ENCODE measurements at regions not wholly inside any gene's neighbourhood (a gene's known extent, or its start where the extent isn't known, plus 50 kb on each side); places are given as distances from the start of the nearest gene placed in this dataset.

- Mint-ChIP-seq H3K27me3 (no peaks in the 10 kb centered on the region), H3K27ac (no peak overlapping the region), H3K9me3 (ENCODE audit: insufficient read depth) (peaks cover 7% of the 10 kb centered on the region), H3K4me3 (no peak overlapping the region), H3K4me1 (peaks cover 38% of the 10 kb centered on the region)
- H3K4me2 ChIP-seq (replicated peaks; ENCODE audit: low read depth, low read length, poor library complexity, severe bottlenecking): no peak overlapping the region
- no peak overlapping the region for H3K27ac ChIP-seq (ENCODE audit: low read length in 2 of 2)
- peaks cover 51 to 57% of the 10 kb centered on the region in 2 donors for H3K4me1 ChIP-seq (ENCODE audit: control insufficient read depth in 2 of 2, insufficient read depth in 2 of 2, low read length in 2 of 2)
- H4K20me1 ChIP-seq (ENCODE audit: control insufficient read depth, insufficient read depth, low read length, poor library complexity, severe bottlenecking): no peaks in the 10 kb centered on the region
- ATAC-seq (ENCODE audit: low read depth): no peak
- H3K79me2 ChIP-seq (ENCODE audit: control insufficient read depth, insufficient read depth, low read length): no peaks in the 10 kb centered on the region
- no peak overlapping the region for H2AFZ ChIP-seq (ENCODE audit: insufficient read depth, low read depth, low read length, poor library complexity, severe bottlenecking)
- no peaks in the 10 kb centered on the region for H3K27me3 ChIP-seq (replicated peaks in 1 of 4; ENCODE audit: control extremely low read depth in 1 of 4, control insufficient read depth in 3 of 4, insufficient read depth in 4 of 4, low read length in 3 of 4)
- intact Hi-C loops (cut with micrococcal nuclease): no loop called here
- no peak overlapping the region for H3K4me3 ChIP-seq (ENCODE audit: control extremely low read depth in 1 of 5, extremely low read depth in 1 of 5, insufficient read depth in 1 of 5, low read depth in 2 of 5, low read length in 4 of 5)
- CTCF ChIA-PET: interaction anchor here (1.1 to 1.4 kb wide), 2 partner anchors 67 to 701 kb away, joined by 3 to 4 read pairs; partner anchors contain the start of gene EDN1
- 80% methylated on average over 1 of the region's 3 CpGs for WGBS (ENCODE audit: insufficient coverage)
- H3K9ac ChIP-seq (ENCODE audit: low read length): no peak overlapping the region
- peaks cover 0 to 15% (median 11%) of the 10 kb centered on the region in 3 donors for H3K9me3 ChIP-seq (ENCODE audit: control extremely low read depth in 1 of 3, control insufficient read depth in 2 of 3, insufficient read depth in 1 of 3, low read length in 2 of 3)
- H3K36me3 ChIP-seq (replicated peaks in 1 of 2; ENCODE audit: control extremely low read depth in 1 of 2, control insufficient read depth in 1 of 2, extremely low read depth in 1 of 2, insufficient read depth in 2 of 2, low read length in 1 of 2): no peaks in the 10 kb centered on the region
- no peak for DNase-seq
- POLR2A ChIA-PET: no interaction called here
- TF ChIP-seq CTCF (IDR thresholded peaks at IDR 0.05) (no peak), EZH2 (IDR thresholded peaks at IDR 0.05; ENCODE audit: borderline replicate concordance, insufficient read depth, low read depth, low read length, poor library complexity, severe bottlenecking) (no peak)
These were observed 66.3 kb downstream of the EDN1 start for GRCh38 chr6:12356431-12356830.

GRCh38 chr6:12356983-12357972 is 67.1 kb downstream of the EDN1 start:
- no peaks in the 10 kb centered on the region for H3K27me3 Mint-ChIP-seq
- Histone ChIP-seq H3K27ac (ENCODE audit: low read length in 2 of 2) (no peak overlapping the region), H3K4me1 (ENCODE audit: control insufficient read depth in 2 of 2, insufficient read depth in 2 of 2, low read length in 2 of 2) (peaks cover 57 to 62% of the 10 kb centered on the region in 2 donors), H4K20me1 (ENCODE audit: control insufficient read depth, insufficient read depth, low read length, poor library complexity, severe bottlenecking) (no peaks in the 10 kb centered on the region), H3K4me2 (replicated peaks; ENCODE audit: low read depth, low read length, poor library complexity, severe bottlenecking) (peak overlapping the region; percentile 55), H3K9ac (ENCODE audit: low read length) (no peak overlapping the region), H2AFZ (ENCODE audit: insufficient read depth, low read depth, low read length, poor library complexity, severe bottlenecking) (no peak overlapping the region), H3K4me3 (ENCODE audit: control extremely low read depth in 1 of 5, extremely low read depth in 1 of 5, insufficient read depth in 1 of 5, low read depth in 2 of 5, low read length in 4 of 5) (no peak overlapping the region), H3K9me3 (ENCODE audit: control extremely low read depth in 1 of 3, control insufficient read depth in 2 of 3, insufficient read depth in 1 of 3, low read length in 2 of 3) (peaks cover 0 to 7% (median 7%) of the 10 kb centered on the region in 3 donors), H3K79me2 (ENCODE audit: control insufficient read depth, insufficient read depth, low read length) (no peaks in the 10 kb centered on the region), H3K27me3 (replicated peaks in 1 of 4; ENCODE audit: control extremely low read depth in 1 of 4, control insufficient read depth in 3 of 4, insufficient read depth in 4 of 4, low read length in 3 of 4) (no peaks in the 10 kb centered on the region), H3K36me3 (replicated peaks in 1 of 2; ENCODE audit: control extremely low read depth in 1 of 2, control insufficient read depth in 1 of 2, extremely low read depth in 1 of 2, insufficient read depth in 2 of 2, low read length in 1 of 2) (no peaks in the 10 kb centered on the region)
- intact Hi-C loops (cut with micrococcal nuclease): no loop called here
- DNase-seq (peak; percentile 68), ATAC-seq (ENCODE audit: low read depth) (peak; percentile 73)
- ChIA-PET CTCF (interaction anchor here (1.1 to 1.4 kb wide), 2 partner anchors 68 to 702 kb away, joined by 3 to 4 read pairs; partner anchors contain the start of gene EDN1), POLR2A (no interaction called here)
- 20% methylated on average over 2 of the region's 11 CpGs for WGBS (ENCODE audit: insufficient coverage)
- peaks cover 38% of the 10 kb centered on the region for H3K4me1 Mint-ChIP-seq
- H3K4me3 Mint-ChIP-seq: peak overlapping the region; percentile 40
- peak overlapping the region; percentile 38 for H3K27ac Mint-ChIP-seq
- peaks cover 3% of the 10 kb centered on the region for H3K9me3 Mint-ChIP-seq (ENCODE audit: insufficient read depth)
- TF ChIP-seq EZH2 (IDR thresholded peaks at IDR 0.05; ENCODE audit: borderline replicate concordance, insufficient read depth, low read depth, low read length, poor library complexity, severe bottlenecking) (no peak), CTCF (IDR thresholded peaks at IDR 0.05) (no peak)
